HEK293 (cell line): ENCODE measurements at regions not wholly inside any gene's neighbourhood (a gene's known extent, or its start where the extent isn't known, plus 50 kb on each side); places are given as distances from the start of the nearest gene placed in this dataset.

ENCODE experiments used
- CTCF ChIA-PET: fragments of 350-600 bp; formaldehyde crosslinking; extraction: SDS; loops from one replicate; lab custom pipeline; 2021; ENCODE audit warnings: antibody characterized with exemption; lab: Yijun Ruan, JAX
- POLR2A ChIA-PET: fragments of 300-600 bp; formaldehyde crosslinking; extraction: SDS; loops from one replicate; lab custom pipeline; 2020; ENCODE audit warnings: antibody characterized with exemption, inconsistent platforms; lab: Yijun Ruan, JAX
- H3K27ac ChIP-seq: fragments of 200-500 bp; sonication (Bioruptor generic); 2 replicates; pipeline ENCODE4 v1.5.1; 2014; ENCODE audit warnings: low read depth, low read length, control low read depth, inconsistent platforms; ENCODE audit errors: extremely low read depth
- H3K36me3 ChIP-seq, 2 experiments: fragments of 200-500 bp in 1 of 2; sonication (Bioruptor generic) in 1 of 2; 1 replicate in 1 of 2; 2 replicates in 1 of 2; pipeline ENCODE4 v1.5.1; 2014 to 2017; ENCODE audit warnings: inconsistent platforms in 2 of 2, low read length in 2 of 2; ENCODE audit not compliant: control insufficient read depth in 2 of 2, insufficient read depth in 1 of 2
- H3K4me1 ChIP-seq: fragments of 200-500 bp; sonication (Bioruptor generic); 2 replicates; pipeline ENCODE4 v1.5.1; 2014; ENCODE audit warnings: mild to moderate bottlenecking, low read length, inconsistent platforms; ENCODE audit not compliant: control insufficient read depth, insufficient read depth
- H3K4me3 ChIP-seq: 2 replicates; pipeline ENCODE4 v1.5.1; 2011; ENCODE audit warnings: low read depth, mild to moderate bottlenecking, control low read depth, low read length, moderate library complexity
- H3K9me3 ChIP-seq: fragments of 200-500 bp; sonication (Bioruptor generic); 2 replicates; pipeline ENCODE4 v1.5.1; 2014; ENCODE audit warnings: low read depth, low read length, inconsistent platforms; ENCODE audit not compliant: control insufficient read depth, insufficient read depth
- BCL11A ChIP-seq: fragments of 450-650 bp; formaldehyde crosslinking; IDR thresholded peaks from 2 replicates; pipeline ENCODE4 v1.5.1; 2016; ENCODE audit warnings: low read depth, missing biosample characterization, missing genetic modification characterization
- GLIS2 ChIP-seq: fragments of 450-650 bp; formaldehyde crosslinking; IDR thresholded peaks from 2 replicates; pipeline ENCODE4 v1.5.1; 2016; ENCODE audit warnings: missing biosample characterization, missing genetic modification characterization
- HOXC10 ChIP-seq: sonication (generic); formaldehyde crosslinking; IDR thresholded peaks from 2 replicates; pipeline ENCODE4 v1.8.1; 2023; ENCODE audit warnings: mild to moderate bottlenecking, missing genetic modification reagents
- MEIS1 ChIP-seq: sonication (generic); formaldehyde crosslinking; IDR thresholded peaks from 2 replicates; pipeline ENCODE4 v1.8.1; 2022; ENCODE audit warnings: missing genetic modification reagents, mild to moderate bottlenecking, borderline replicate concordance
- RBAK ChIP-seq: fragments of 450-650 bp; formaldehyde crosslinking; IDR thresholded peaks from 2 replicates; pipeline ENCODE4 v1.5.1; 2016; ENCODE audit warnings: missing biosample characterization, missing genetic modification characterization
- SP3 ChIP-seq: fragments of 450-650 bp; formaldehyde crosslinking; IDR thresholded peaks from 2 replicates; pipeline ENCODE4 v1.5.1; 2016; ENCODE audit warnings: missing biosample characterization, missing genetic modification characterization
- ZNF10 ChIP-seq: fragments of 450-650 bp; formaldehyde crosslinking; IDR thresholded peaks from 2 replicates; pipeline ENCODE4 v1.5.1; 2017; ENCODE audit warnings: missing biosample characterization, missing genetic modification characterization
- ZNF2 ChIP-seq: fragments of 450-650 bp; formaldehyde crosslinking; IDR thresholded peaks from 2 replicates; pipeline ENCODE4 v1.5.1; 2016; ENCODE audit warnings: missing biosample characterization, missing genetic modification characterization
- ZNF202 ChIP-seq: fragments of 450-650 bp; formaldehyde crosslinking; IDR thresholded peaks from 2 replicates; pipeline ENCODE4 v1.5.1; 2016; ENCODE audit warnings: missing biosample characterization, missing genetic modification characterization, borderline replicate concordance
- ZNF221 ChIP-seq: fragments of 450-650 bp; formaldehyde crosslinking; IDR thresholded peaks from 2 replicates; pipeline ENCODE4 v1.5.1; 2017; ENCODE audit warnings: missing biosample characterization, missing genetic modification characterization, borderline replicate concordance
- ZNF404 ChIP-seq: fragments of 450-650 bp; formaldehyde crosslinking; IDR thresholded peaks from 2 replicates; pipeline ENCODE4 v1.5.1; 2017; ENCODE audit warnings: missing biosample characterization, missing genetic modification characterization
- ZNF416 ChIP-seq: fragments of 450-650 bp; formaldehyde crosslinking; IDR thresholded peaks from 2 replicates; pipeline ENCODE4 v1.5.1; 2016; ENCODE audit warnings: missing biosample characterization, missing genetic modification characterization
- ZNF530 ChIP-seq: fragments of 450-650 bp; formaldehyde crosslinking; IDR thresholded peaks from 2 replicates; pipeline ENCODE4 v1.5.1; 2016; ENCODE audit warnings: low read depth, missing biosample characterization, missing genetic modification characterization
- ZNF561 ChIP-seq: fragments of 450-650 bp; IDR thresholded peaks from 2 replicates; pipeline ENCODE4 v1.5.1; 2018; ENCODE audit warnings: missing biosample characterization, missing genetic modification characterization, borderline replicate concordance
- ZNF585B ChIP-seq: fragments of 450-650 bp; formaldehyde crosslinking; IDR thresholded peaks from 2 replicates; pipeline ENCODE4 v1.5.1; 2016; ENCODE audit warnings: missing biosample characterization, missing genetic modification characterization
- ZNF610 ChIP-seq: fragments of 450-650 bp; formaldehyde crosslinking; IDR thresholded peaks from 2 replicates; pipeline ENCODE4 v1.5.1; 2016; ENCODE audit warnings: missing biosample characterization, missing genetic modification characterization, borderline replicate concordance
- ZNF660 ChIP-seq: fragments of 450-650 bp; IDR thresholded peaks from 2 replicates; pipeline ENCODE4 v1.5.1; 2018; ENCODE audit warnings: missing biosample characterization, mild to moderate bottlenecking, missing genetic modification characterization
- ZNF785 ChIP-seq: fragments of 450-650 bp; formaldehyde crosslinking; IDR thresholded peaks from 2 replicates; pipeline ENCODE4 v1.5.1; 2016; ENCODE audit warnings: missing biosample characterization, missing genetic modification characterization
- ZNF830 ChIP-seq: fragments of 450-650 bp; IDR thresholded peaks from 2 replicates; pipeline ENCODE4 v1.5.0; 2018; ENCODE audit warnings: missing biosample characterization, missing genetic modification characterization, low read depth, mild to moderate bottlenecking, moderate library complexity
- ZXDB ChIP-seq: fragments of 450-650 bp; formaldehyde crosslinking; IDR thresholded peaks from 2 replicates; pipeline ENCODE4 v1.5.1; 2016; ENCODE audit warnings: missing biosample characterization, missing genetic modification characterization
- TF ChIP-seq, protein P1 (sequence below): fragments of 450-650 bp; formaldehyde crosslinking; IDR thresholded peaks from 2 replicates; pipeline ENCODE4 v1.5.1; 2017; ENCODE audit warnings: missing biosample characterization, missing genetic modification characterization
- TF ChIP-seq, protein P2 (sequence below): fragments of 450-650 bp; formaldehyde crosslinking; IDR thresholded peaks from 2 replicates; pipeline ENCODE4 v1.5.1; 2016; ENCODE audit warnings: missing biosample characterization, missing genetic modification characterization, low read depth
- TF ChIP-seq, protein P3 (sequence below): sonication (generic); formaldehyde crosslinking; IDR thresholded peaks from 2 replicates; pipeline ENCODE4 v1.8.1; 2022; ENCODE audit warnings: mild to moderate bottlenecking, moderate library complexity, missing genetic modification reagents
- TF ChIP-seq, protein P4 (sequence below): fragments of 450-650 bp; formaldehyde crosslinking; conservative IDR thresholded peaks from 2 replicates; pipeline ENCODE4 v1.5.1; 2016; ENCODE audit warnings: low read depth, missing biosample characterization, missing genetic modification characterization
- TF ChIP-seq, protein P5 (sequence below): fragments of 450-650 bp; formaldehyde crosslinking; IDR thresholded peaks from 2 replicates; pipeline ENCODE4 v1.5.1; 2016; ENCODE audit warnings: missing biosample characterization, missing genetic modification characterization
- TF ChIP-seq, protein P6 (sequence below): fragments of 450-650 bp; formaldehyde crosslinking; IDR thresholded peaks from 2 replicates; pipeline ENCODE4 v1.5.1; 2016; ENCODE audit warnings: missing biosample characterization, missing genetic modification characterization

DNA sequence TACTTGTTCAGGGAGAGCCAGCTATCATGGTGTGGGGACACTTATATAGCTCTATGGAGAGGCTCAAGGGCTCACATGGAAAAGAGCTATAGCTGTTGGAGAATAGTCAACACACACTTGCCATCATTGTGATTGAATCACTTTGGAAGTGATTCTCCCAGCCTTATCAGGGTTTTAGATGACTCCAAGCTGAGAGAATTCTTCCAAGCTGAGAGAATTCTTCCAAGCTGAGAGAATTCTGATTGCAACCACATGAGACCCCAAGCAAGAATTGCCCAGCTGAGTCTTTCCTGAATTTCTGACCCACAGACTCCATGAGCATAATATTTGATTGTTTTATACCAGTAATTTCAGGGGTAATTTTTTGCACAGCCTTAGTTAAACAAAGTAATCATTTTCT lies 1318.3 kb upstream of the RAG2 start:
- H3K4me3 ChIP-seq: no peak overlapping the region
- CTCF ChIA-PET: no interaction called here
- no peaks in the 10 kb centered on the region for H3K9me3 ChIP-seq
- H3K36me3 ChIP-seq: no peaks in the 10 kb centered on the region
- POLR2A ChIA-PET: no interaction called here
- no peaks in the 10 kb centered on the region for H3K4me1 ChIP-seq
- TF ChIP-seq RBAK (tag by site-specific recombination) (no peak), ZNF10 (no peak), BCL11A (no peak), ZNF221 (tag by site-specific recombination) (no peak), ZNF561 (no peak), MEIS1 (CRISPR knock-in tag) (no peak), ZNF830 (tag by site-specific recombination) (no peak), ZNF404 (tag by site-specific recombination) (no peak), ZNF785 (tag by site-specific recombination) (no peak), ZNF610 (no peak), ZNF202 (tag by site-specific recombination) (no peak), ZXDB (no peak), ZNF416 (tag by site-specific recombination) (no peak), ZNF585B (tag by site-specific recombination) (no peak)
- TF ChIP-seq, protein P1, sequence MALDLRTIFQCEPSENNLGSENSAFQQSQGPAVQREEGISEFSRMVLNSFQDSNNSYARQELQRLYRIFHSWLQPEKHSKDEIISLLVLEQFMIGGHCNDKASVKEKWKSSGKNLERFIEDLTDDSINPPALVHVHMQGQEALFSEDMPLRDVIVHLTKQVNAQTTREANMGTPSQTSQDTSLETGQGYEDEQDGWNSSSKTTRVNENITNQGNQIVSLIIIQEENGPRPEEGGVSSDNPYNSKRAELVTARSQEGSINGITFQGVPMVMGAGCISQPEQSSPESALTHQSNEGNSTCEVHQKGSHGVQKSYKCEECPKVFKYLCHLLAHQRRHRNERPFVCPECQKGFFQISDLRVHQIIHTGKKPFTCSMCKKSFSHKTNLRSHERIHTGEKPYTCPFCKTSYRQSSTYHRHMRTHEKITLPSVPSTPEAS (tag by site-specific recombination): no peak
- TF ChIP-seq, protein P2, sequence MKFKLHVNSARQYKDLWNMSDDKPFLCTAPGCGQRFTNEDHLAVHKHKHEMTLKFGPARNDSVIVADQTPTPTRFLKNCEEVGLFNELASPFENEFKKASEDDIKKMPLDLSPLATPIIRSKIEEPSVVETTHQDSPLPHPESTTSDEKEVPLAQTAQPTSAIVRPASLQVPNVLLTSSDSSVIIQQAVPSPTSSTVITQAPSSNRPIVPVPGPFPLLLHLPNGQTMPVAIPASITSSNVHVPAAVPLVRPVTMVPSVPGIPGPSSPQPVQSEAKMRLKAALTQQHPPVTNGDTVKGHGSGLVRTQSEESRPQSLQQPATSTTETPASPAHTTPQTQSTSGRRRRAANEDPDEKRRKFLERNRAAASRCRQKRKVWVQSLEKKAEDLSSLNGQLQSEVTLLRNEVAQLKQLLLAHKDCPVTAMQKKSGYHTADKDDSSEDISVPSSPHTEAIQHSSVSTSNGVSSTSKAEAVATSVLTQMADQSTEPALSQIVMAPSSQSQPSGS: no peak
- TF ChIP-seq, protein P3, sequence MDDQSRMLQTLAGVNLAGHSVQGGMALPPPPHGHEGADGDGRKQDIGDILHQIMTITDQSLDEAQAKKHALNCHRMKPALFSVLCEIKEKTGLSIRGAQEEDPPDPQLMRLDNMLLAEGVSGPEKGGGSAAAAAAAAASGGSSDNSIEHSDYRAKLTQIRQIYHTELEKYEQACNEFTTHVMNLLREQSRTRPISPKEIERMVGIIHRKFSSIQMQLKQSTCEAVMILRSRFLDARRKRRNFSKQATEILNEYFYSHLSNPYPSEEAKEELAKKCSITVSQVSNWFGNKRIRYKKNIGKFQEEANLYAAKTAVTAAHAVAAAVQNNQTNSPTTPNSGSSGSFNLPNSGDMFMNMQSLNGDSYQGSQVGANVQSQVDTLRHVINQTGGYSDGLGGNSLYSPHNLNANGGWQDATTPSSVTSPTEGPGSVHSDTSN (CRISPR knock-in tag): no peak
- TF ChIP-seq, protein P4, sequence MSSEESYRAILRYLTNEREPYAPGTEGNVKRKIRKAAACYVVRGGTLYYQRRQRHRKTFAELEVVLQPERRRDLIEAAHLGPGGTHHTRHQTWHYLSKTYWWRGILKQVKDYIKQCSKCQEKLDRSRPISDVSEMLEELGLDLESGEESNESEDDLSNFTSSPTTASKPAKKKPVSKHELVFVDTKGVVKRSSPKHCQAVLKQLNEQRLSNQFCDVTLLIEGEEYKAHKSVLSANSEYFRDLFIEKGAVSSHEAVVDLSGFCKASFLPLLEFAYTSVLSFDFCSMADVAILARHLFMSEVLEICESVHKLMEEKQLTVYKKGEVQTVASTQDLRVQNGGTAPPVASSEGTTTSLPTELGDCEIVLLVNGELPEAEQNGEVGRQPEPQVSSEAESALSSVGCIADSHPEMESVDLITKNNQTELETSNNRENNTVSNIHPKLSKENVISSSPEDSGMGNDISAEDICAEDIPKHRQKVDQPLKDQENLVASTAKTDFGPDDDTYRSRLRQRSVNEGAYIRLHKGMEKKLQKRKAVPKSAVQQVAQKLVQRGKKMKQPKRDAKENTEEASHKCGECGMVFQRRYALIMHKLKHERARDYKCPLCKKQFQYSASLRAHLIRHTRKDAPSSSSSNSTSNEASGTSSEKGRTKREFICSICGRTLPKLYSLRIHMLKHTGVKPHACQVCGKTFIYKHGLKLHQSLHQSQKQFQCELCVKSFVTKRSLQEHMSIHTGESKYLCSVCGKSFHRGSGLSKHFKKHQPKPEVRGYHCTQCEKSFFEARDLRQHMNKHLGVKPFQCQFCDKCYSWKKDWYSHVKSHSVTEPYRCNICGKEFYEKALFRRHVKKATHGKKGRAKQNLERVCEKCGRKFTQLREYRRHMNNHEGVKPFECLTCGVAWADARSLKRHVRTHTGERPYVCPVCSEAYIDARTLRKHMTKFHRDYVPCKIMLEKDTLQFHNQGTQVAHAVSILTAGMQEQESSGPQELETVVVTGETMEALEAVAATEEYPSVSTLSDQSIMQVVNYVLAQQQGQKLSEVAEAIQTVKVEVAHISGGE (tag by site-specific recombination): no peak
- H3K27ac ChIP-seq: no peak overlapping the region

DNA sequence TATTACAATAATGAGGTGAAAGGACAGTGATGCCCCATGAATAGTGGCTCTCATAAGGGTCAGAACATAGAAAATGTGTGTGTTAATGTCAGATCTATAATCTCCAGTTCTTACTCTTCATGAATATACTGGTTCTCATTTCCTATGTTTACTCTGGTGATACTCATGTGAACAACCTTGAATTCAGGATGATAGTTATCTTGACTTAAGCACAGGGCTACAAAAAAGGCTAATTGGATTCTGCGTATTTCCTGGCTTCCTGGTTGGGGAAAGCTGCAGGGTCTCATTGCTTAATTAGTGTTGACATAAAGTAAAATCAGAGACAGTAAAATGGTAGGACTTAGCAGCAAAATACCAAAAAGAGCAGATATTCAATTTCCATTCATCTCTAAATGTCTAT lies 1316.8 kb upstream of the RAG2 start:
- TF ChIP-seq, protein P5, sequence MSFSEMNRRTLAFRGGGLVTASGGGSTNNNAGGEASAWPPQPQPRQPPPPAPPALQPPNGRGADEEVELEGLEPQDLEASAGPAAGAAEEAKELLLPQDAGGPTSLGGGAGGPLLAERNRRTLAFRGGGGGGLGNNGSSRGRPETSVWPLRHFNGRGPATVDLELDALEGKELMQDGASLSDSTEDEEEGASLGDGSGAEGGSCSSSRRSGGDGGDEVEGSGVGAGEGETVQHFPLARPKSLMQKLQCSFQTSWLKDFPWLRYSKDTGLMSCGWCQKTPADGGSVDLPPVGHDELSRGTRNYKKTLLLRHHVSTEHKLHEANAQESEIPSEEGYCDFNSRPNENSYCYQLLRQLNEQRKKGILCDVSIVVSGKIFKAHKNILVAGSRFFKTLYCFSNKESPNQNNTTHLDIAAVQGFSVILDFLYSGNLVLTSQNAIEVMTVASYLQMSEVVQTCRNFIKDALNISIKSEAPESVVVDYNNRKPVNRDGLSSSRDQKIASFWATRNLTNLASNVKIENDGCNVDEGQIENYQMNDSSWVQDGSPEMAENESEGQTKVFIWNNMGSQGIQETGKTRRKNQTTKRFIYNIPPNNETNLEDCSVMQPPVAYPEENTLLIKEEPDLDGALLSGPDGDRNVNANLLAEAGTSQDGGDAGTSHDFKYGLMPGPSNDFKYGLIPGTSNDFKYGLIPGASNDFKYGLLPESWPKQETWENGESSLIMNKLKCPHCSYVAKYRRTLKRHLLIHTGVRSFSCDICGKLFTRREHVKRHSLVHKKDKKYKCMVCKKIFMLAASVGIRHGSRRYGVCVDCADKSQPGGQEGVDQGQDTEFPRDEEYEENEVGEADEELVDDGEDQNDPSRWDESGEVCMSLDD (tag by site-specific recombination): no peak
- TF ChIP-seq ZNF10 (no peak), ZNF2 (tag by site-specific recombination) (no peak), ZNF530 (tag by site-specific recombination) (no peak), ZNF660 (tag by site-specific recombination) (no peak), HOXC10 (no peak), SP3 (no peak), ZNF202 (tag by site-specific recombination) (no peak), GLIS2 (tag by site-specific recombination) (no peak)
- TF ChIP-seq, protein P6, sequence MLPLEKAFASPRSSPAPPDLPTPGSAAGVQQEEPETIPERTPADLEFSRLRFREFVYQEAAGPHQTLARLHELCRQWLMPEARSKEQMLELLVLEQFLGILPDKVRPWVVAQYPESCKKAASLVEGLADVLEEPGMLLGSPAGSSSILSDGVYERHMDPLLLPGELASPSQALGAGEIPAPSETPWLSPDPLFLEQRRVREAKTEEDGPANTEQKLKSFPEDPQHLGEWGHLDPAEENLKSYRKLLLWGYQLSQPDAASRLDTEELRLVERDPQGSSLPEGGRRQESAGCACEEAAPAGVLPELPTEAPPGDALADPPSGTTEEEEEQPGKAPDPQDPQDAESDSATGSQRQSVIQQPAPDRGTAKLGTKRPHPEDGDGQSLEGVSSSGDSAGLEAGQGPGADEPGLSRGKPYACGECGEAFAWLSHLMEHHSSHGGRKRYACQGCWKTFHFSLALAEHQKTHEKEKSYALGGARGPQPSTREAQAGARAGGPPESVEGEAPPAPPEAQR (tag by site-specific recombination): no peak
- no peaks in the 10 kb centered on the region for H3K4me1 ChIP-seq
- H3K9me3 ChIP-seq: no peaks in the 10 kb centered on the region
- ChIA-PET CTCF (interaction anchor here (1.7 kb wide), 1 partner anchor 31 kb away, joined by 4 read pairs; no protein-coding TSS in a partner anchor), POLR2A (no interaction called here)
- H3K4me3 ChIP-seq: no peak overlapping the region
- no peaks in the 10 kb centered on the region for H3K36me3 ChIP-seq
- H3K27ac ChIP-seq: no peak overlapping the region
